Forelimb muscle (tissue), 1 donor: ENCODE measurements at regions not wholly inside any gene's neighbourhood (a gene's known extent, or its start where the extent isn't known, plus 50 kb on each side); places are given as distances from the start of the nearest gene placed in this dataset.

Experiments used
- DNase-seq: peaks from one replicate; pipeline ENCODE4 v3.0.0-alpha.2; 2013; ENCODE audit warnings: low read depth

DNA sequence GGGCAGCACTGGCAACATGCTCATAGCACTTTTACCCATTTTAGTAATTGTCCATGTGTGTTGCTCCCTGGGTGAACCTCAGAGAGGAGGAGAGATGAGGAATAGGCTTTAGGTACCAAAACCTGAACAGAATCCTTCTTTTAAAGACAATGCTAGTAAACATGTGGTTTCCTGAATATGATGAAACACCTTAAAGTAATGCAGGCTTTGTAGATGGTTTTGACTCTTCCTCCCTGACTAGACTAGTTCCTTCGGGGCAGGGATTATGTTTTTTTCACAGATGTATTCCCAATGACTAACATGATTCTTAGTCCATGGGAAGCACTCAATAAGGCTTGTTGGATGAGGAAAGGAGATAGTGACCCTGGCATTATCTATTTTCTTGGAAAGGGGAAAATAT lies 367.6 kb upstream of the JAG1 start:
- DNase-seq: no peak

DNA sequence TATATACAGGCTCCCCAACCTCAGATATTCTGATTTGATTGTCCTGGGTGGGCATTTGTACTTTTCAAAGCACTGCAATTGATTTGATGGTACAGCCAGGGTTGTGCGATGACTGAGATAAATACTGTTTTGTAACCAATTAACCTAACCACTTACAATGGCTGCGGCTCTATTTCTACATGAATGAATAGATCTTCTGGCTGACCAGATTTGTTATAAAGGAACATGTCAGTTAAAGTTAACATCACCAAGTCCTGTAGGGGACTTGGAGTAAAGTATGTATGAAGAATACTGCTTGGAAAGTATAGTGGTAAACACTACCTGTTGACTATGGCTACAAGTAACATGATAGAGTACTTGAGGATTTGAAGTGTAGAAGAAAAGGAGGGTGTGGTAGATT lies 369.2 kb upstream of the JAG1 start:
- DNase-seq: no peak

DNA sequence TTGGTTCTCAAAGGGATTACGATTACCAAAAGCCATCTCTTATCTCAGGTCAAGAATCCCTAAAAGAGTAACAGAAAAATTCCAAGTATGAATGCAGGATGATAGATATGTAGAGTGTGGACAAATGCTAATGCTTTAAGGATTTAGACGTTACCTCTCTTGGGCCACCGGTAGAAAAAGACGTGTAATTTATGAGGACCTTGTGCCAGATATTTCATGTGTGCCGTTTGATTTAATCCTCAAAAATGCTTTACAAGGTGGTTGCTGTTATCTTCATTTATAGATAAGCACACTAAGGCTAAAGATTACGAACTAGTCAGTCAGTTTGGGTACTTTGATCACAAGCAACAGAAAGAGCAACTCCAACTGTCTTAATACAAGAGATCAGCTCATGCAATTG lies 370.8 kb upstream of the JAG1 start:
- no peak for DNase-seq

DNA sequence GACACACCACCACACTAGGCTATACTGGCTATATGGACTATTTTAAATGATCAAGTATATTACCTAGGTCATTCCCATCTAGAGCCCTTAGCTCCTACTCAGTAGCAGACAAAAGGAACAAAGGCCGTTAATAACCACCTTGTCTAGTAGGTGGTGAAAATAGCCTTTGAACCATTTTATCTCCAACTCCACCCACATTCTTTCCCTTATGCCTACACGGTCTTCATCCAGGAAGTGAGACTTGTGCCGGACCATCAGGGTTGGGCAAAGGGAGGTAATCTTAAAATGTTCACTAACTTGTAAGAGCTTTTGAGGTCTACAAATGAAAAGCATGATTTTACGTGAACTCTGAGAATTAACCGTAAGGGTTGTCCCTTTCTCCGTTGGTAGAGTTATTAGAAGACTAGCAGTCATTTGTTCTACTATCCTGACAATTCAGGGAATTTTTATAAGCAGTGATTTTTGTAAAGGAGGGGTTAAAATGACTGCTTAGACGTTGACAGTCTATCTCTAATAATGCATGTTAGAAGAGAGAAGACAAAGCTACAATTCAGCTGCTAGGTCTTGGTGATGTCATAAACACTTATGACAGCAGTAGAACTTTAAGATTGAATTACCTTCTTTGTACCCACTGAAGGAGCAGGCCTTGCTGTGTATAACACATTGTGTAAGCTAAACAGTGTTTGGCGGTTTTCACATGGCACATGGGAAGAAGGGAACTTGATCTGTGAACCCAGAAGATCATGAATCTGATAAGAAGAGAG lies 371.8 kb upstream of the JAG1 start:
- DNase-seq: no peak

DNA sequence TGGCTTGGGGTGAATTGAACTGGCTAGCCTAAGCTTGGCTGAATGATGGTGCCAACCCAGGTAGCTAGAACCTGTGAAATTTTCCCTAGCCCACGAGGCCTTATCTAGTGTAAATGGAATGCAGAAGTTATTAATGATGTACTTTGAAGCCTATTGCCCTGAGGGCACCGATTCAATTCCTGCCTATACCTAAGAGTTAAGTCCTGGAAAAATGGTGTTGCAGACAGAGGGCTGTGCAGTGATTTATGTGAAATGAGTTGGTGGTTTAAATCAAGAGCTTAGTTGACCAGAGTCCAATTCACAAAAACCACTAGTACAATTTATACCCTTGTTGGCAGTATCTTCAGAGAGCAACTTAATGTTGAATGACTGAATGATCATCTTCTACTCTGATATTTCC lies 373.8 kb upstream of the JAG1 start:
- no peak for DNase-seq

DNA sequence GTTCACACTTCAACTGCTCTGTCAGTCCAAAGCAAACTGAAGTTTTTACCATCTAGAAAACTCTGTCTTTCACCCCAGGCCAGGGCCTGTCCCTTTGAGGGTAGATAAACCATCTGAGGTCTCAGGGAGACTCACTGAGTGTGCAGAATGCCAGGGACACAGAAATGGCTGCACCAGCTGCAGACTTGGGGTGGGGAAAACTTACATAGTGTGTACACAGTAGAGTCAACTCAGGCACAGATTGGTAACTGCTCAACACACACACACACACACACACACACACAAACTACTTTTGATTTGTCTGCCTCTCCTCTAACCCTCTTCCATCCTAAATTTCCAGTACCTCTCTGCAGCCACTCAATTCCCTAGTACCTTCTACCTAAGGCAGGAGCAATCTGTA lies 374.9 kb upstream of the JAG1 start:
- no peak for DNase-seq

DNA sequence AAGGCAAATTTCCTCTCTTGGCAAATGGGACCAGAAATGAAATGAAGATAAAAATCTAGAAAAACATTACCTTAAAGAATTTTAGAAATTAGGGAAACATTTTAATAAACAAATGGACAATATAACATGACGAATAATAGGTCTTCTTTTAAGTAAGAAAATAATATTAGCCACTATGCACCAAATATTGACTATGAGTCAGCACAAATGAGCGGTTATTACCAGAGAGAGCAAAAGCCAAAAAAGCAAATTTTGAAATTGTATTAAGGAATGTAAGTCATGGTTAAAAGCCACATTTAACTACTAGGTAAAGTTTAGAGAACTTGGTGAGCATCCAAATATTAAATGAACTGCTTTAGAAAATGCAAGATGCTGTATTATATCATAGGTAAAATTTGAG lies 376.6 kb upstream of the JAG1 start:
- DNase-seq: no peak

DNA sequence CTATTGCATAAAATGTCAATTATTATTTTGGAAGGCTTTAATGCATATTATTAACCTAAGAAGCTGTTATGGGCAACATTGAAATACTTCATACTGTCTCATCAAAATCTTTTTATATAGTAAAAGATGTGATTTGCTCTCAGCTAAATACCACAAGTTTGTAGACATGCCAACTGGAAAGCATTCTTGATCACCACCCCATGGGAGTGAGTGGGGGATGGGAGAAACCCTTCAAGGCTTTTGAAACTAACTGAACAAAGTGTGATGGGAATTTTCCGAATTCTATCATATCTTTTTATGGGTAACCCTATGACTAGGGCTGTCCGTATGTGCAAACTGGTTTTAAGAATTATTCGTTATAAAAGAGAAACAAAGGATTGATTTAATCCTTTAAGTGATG lies 377.3 kb upstream of the JAG1 start:
- no peak for DNase-seq

DNA sequence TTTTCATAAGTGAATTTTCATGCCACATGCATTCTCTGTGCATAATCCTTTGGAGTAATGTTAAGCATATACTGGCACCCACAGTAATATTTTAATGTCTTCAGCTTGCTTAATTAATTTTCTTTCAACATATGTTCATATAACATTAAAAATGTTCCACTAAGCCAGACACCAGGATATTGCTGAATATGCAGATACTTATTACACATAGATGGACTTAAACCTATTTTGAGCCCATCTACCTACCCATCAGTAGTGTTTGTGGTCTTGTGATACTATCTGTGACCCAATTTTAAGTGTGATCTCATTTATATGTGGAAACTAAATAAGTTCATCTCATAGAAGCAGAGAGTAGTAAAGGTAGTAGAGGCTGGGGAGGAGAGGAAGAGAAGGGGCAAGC lies 379.5 kb upstream of the JAG1 start:
- DNase-seq: no peak

DNA sequence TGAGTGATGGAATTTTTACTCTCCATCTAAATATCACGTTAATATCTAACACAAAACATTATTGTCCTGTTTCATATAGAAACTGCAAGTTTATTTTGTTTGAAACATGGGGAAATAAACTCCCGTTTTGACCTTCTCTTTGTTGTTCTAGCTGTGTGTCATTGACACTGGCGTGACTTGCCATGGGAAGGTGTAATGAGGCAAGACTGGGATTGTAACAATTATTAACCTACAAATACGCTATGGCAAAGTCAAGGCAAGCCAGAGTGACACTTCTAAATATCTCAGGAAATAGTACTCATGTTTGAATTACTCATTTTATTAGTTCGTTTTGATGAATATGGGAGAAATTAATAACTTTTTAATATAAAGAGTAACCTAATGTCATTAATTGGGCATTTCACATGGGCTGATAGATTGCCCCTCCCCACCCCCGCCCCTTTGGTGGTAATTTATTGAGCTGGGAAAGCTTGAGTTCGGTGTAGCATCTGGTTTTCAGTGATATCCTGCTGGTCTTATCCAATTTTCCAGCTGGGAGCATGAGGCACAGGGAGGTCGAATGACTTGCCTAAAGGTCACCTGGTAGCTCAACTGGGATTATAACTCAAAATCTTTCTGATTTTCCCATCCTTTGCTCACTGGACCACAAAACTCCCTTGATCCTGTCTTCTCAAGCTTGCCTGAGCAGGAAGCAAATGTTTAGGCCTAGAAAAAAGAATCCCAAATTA lies 380.6 kb upstream of the JAG1 start:
- DNase-seq: no peak

DNA sequence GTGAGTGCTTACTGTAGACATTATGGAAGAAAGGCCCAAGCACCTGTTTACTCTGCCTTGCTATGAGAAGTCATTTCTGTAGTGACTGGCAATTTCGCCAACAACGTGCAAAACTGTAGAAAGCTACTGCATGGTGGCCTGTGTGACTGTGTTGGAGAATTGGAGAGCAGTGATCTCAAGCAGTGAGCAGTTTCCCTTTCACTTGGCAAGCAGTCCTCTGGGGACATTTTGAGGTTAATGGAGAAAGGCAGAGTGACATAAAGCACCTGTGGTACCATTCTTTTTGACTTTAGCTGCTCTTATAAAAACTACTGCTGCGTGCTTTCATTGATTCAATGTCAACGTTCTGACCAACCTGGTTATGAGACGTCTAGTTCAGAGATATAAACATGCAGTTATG lies 382.6 kb upstream of the JAG1 start:
- no peak for DNase-seq

DNA sequence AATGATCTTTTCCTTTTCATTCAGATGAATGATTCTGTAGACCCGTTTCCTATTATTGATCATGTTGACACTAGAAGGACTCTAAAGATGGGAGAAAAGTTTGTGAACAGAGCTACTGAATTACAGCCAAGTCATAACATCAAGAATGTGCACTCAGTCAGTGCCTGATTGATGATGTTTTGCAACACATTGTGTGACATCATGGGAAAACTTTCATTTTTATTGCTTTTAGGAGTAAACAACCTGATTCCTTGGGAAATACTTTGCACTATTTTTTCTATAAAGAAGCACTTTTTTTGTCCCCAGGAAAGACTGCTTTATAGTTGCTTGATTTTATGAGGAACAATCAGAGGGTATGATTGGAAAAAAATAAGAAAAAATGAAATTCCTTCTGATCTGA lies 383.8 kb upstream of the JAG1 start:
- DNase-seq: no peak

DNA sequence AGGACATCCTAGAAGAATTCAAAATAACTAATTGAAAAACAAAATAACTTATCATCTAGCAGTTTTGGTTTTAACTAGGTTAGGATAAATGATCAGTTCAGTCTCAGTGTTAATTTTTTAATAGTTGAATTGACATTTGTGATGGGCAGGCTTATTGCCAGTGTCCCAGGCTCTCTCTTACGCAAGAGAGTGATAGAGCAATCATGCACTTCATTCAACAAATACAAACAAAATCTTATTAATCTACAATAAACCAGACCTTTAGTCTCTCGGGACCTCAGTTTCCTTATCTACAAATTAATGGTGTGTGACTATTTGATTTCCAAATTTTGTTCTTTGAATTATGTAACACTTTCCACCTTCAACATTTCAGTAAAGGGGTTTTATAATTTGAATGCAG lies 385.9 kb upstream of the JAG1 start:
- no peak for DNase-seq

DNA sequence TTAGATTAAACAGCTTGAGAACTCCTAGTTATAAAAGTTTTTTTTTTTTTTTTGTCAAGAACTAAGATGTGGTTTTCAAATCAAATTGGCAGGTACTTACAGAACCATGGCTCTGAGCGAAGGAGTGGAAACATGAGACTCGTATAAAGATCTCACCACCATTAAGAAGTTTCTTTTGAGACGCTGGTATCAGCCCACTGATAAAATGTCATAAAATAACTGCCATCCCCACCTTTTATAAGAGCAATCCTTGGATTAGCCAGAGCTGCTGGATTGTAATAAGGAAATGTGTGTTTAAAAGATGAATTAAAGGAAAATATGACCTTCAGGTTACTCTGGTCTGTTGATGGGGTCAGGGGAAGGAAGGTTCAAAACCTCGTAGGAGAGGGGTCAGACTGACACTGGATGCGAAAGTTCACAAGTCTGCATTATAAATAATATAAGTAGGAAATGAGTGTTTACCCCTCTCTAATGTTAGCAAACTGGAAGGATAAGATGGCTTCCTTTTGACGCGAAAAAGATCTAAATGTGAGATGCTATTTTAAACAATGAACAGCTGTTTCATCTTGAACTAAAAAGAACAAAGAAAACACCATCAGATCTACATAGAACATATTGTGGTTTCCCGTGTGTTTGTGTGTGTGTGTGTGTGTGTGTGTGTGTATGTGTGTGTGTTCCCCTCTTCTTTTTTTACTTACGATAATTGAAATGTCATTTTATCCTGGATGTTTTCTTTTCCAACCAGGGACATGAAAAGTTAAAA lies 386.8 kb upstream of the JAG1 start:
- no peak for DNase-seq

DNA sequence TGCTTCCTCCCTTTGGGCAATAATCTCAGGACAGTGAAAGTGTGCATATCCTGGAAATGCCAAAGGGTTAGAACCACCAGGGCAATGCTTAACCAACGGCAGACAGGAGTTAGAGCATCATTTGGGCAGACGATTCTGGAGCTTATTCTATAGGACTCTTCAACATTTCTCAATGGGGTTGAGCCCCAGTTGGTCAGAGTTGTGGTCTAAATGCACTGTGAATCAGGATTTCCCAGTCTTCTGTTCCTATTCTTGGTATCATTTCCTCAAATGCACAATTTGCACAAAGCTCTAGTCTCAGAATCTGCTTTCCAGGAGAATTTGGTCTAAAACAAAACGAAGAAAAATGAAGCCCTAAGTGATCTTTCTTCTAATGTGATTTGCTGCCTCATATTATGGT lies 389.6 kb upstream of the JAG1 start:
- DNase-seq: no peak

DNA sequence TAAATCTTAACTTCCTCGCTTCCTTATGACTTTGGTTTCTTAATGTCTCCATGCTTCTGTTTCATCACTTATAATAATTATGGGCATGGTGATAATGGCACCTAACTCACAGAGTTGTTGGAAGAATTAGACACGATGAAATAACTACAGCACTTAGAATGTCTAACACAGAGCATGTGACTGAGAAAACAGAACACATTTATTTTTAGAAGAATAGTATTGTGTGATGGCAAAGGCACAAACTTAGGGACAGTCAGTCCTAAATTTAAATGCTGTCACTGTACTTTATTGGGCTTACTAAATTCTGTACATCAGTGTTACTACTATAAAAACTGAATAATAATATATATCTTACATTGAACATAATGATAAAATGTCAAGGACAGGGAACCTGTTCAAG lies 391.1 kb upstream of the JAG1 start:
- DNase-seq: no peak

DNA sequence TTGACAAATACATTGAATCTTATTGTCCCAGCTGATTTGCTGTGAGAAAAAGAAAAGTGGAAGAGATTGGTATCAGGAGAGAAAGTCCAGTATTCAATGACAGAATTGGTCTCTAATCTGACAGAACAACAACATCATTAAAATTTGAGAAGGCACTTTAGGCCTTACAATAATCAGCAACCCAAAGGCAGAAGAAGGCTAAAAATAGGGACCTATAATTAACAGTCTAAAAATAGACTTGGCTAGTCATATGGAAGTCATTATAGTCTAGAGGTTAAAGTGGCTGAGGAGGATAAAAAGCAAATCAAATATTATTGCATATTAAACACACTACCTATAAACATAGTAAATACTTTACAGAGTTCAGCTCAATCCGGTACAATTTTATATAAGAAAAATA lies 393.6 kb upstream of the JAG1 start:
- DNase-seq: no peak

DNA sequence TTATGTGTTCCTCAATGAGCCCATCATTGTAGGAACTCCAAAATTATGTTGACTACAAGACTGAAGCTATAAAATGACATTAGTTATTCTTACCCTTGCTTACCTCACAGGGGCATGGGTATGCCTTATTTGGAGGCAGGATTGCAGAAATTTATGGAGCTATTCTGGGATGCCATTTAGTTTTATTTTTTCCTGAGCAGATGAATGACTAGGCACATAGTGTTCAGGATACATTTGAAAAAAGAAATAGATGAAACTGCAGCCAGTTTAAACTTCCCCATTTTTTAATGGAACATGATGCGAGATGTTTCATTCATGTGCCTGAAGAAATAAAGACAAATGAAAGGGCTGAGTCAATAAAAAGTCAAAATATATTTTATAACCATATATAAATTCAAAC lies 399.2 kb upstream of the JAG1 start:
- DNase-seq: no peak

DNA sequence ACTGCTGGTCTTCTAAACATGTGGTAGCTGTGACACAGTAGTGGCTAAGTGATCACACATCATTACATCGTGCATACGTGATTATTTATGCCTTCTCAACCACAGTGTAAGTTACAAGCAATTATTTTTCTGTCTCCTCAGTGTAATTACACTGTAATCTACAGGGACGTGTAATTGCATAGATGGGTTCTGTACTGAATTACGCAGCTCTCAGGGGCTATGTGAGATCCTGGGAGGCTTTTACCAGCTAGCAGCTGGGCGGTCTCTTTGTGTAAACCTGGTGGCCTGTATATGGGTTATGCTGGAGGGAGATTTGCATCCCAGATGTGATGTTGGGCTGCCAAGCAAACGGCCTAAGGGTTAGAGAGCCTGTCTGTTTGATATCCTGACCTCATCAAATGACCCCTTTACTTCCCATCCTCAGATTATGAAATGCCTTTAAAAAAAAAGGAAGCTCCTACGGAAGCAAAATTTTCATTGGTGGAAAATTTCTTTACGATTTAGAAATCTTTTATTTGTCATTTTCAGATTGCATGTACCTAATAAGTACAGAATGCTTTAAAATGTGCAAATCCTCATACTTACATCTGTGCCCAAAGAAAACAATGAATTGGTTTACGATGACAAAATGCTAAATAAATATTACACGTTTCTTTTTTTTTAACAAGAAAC lies 402.8 kb upstream of the JAG1 start:
- no peak for DNase-seq

DNA sequence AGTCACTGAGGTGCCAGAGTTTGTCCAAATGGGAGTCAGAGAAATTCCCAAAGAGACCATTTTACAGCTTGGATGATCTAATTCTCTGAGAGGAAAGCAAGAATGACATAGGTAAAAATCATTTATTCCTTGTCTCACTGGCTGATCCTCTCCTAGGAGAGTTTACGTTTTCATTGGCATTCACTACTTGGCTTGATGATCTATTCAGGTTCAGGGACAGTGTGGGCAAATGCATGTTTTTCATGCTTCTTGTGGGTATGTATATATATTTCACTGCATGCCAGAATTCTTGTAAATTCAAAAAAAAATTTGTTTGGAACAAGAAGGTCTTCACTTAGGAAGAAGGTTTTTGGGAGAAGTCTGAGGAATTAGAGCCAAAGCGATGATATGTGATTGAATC lies 403.4 kb upstream of the JAG1 start:
- no peak for DNase-seq

DNA sequence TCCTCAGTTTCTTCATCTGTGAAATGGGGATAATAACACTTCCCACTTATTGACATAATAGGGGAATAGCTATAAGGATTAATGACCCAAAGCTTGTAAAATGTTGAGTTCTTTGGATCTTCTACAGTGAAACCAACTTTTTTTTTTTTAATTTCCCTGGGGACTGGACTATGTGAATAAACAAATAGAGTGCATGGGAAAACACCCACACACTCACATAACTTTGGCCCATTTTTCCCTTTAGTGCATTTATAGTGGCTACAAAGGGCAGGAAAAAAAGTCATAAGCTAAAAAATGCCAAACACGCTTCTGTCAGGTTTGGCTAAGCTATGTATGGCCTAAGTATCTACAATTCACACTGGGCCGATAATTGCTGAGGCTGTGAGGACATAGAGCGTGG lies 406.2 kb upstream of the JAG1 start:
- DNase-seq: no peak

DNA sequence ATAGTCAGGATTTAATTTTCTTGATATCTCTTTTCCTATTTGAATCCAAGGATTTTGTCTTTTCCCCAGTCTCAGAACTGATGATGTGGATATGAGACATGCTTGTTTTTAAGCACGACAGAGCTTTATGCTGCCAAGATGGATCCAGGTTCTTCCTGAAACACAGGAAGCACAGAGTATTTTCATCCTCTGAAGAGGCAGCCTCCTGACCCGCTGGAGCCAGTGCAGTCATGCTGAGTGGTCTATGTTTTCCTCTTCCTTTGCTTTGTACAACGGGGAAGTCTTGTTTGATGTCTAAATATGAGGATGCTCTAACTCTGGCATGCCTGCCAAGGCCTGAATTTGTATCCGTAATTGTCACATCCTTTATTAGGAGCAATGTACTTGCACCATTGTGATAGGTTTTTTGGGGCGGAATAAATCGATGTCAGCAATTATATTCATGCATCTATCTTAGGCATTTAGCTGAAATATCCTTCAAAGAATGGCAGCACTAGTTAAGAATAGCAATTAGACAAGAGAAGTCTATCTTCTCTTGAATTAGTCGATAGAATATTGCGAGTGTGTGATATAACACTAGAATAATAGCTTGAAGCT lies 407.1 kb upstream of the JAG1 start:
- no peak for DNase-seq
